Breast epithelium (tissue), 3 donors: ENCODE measurements at regions not wholly inside any gene's neighbourhood (a gene's known extent, or its start where the extent isn't known, plus 50 kb on each side); places are given as distances from the start of the nearest gene placed in this dataset.

Source experiments
- POLR2A ChIP-seq: fragments of 450-650 bp; IDR thresholded peaks from one replicate; pipeline ENCODE4 v1.6.1; 2016; ENCODE audit warnings: antibody characterized with exemption, mild to moderate bottlenecking, moderate library complexity
- POLR2AphosphoS5 ChIP-seq, 3 donors: sonication (generic); formaldehyde crosslinking; IDR thresholded peaks; one replicate each; pipeline ENCODE4 v1.6.1; 2017; ENCODE audit warnings: antibody characterized with exemption in 3 of 3

DNA sequence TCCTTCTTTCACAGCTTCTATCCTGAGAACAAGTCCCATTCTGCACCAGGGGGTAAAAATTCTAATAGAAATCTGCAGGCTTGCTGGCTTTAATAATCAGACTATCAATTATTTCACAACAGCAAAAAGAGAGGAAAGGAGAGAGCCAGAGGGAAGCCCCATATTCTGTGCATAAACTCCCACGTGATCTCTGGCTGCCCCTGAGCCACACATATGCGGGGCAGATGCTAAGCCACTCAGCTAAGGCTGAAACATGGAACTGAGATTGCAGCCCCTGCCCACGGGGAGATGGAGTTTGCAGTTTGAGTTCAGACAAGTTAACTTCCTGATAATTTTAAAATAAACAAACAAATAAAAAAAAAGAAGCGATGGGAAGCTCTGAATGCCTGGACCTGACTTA lies 254.4 kb upstream of the CCDC196 start:
- TF ChIP-seq POLR2AphosphoS5 (IDR thresholded peaks at IDR 0.05) (no peak), POLR2A (no peak)
